Activated CD4-positive, alpha-beta T cell treated with anti-CD3 and anti-CD28 coated beads, Interleukin-2, amount 10 ng/mL, durations not matched to agents 24 days and 14 days (primary cell): ENCODE measurements at regions not wholly inside any gene's neighbourhood (a gene's known extent, or its start where the extent isn't known, plus 50 kb on each side); places are given as distances from the start of the nearest gene placed in this dataset.
"Not testable (repeated sequence)": the region's sequence is repeated elsewhere in the genome, so short reads cannot be mapped to it uniquely, and the experiment has no call there.

Experiments
- DNase-seq: peaks from one replicate; pipeline ENCODE4 v3.0.0; 2022
- H3K27ac Mint-ChIP-seq: one replicate; pipeline ENCODE4 v1.8.0; 2022; ENCODE audit warnings: mild to moderate bottlenecking, mixed read lengths
- H3K27me3 Mint-ChIP-seq: one replicate; pipeline ENCODE4 v1.8.0; 2022; ENCODE audit warnings: mixed read lengths
- H3K36me3 Mint-ChIP-seq: one replicate; pipeline ENCODE4 v1.8.0; 2022; ENCODE audit warnings: low read depth, mild to moderate bottlenecking, mixed read lengths
- H3K4me1 Mint-ChIP-seq: one replicate; pipeline ENCODE4 v1.8.0; 2021; ENCODE audit warnings: mixed read lengths
- H3K4me3 Mint-ChIP-seq: one replicate; pipeline ENCODE4 v1.8.0; 2022; ENCODE audit warnings: mild to moderate bottlenecking, moderate library complexity, mixed read lengths
- H3K9me3 Mint-ChIP-seq: one replicate; pipeline ENCODE4 v1.8.0; 2021; ENCODE audit warnings: mixed read lengths
- intact Hi-C: fragments of 100-400 bp; cut with micrococcal nuclease; formaldehyde crosslinking; loops from one replicate; pipeline ENCODE4 v1.15.1; 2023

GRCh38 chr2:59157908-59158307 is 916.8 kb upstream of the FANCL start:
- H3K36me3 Mint-ChIP-seq, H3K9me3 Mint-ChIP-seq, H3K27ac Mint-ChIP-seq, DNase-seq, H3K27me3 Mint-ChIP-seq, H3K4me1 Mint-ChIP-seq, H3K4me3 Mint-ChIP-seq, intact Hi-C loops: not testable (repeated sequence)

GRCh38 chr2:59151805-59152204 is 910.7 kb upstream of the FANCL start:
- Mint-ChIP-seq H3K9me3 (no peaks in the 10 kb centered on the region), H3K36me3 (no peaks in the 10 kb centered on the region), H3K4me1 (no peaks in the 10 kb centered on the region), H3K27me3 (no peaks in the 10 kb centered on the region), H3K27ac (no peak overlapping the region), H3K4me3 (no peak overlapping the region)
- no peak for DNase-seq
- intact Hi-C loops = no loop called here

DNA sequence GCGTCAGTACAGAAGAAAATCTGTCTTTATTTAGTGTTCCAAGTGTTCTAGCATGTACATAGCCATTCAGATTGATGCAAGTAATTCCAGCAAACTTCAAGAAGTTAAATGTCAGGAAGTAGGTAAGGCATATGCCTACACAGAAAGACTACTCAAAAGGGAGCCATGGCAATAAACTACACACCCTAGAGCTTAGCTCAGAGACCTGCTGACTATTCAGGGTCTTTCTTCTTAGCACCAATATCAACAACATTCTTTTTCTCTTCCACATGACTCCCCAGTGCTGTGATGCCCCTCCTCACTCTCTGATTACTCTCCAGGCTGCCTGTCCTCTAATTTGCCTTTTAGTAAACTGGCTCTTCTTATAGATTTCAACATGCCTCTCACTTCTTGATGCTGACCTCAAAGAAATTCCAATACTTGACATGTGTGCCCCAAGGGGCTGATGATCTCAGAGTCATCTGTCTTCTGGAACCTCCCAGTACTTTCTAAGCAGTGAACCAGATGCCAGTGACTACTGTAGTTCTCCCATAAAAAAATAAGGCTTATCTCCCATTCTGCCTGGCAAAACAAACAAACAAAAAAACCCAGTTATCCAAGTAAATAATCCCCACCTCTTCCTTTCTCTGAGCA is 909.2 kb upstream of the FANCL start:
- H3K4me1 Mint-ChIP-seq = no peaks in the 10 kb centered on the region
- no peaks in the 10 kb centered on the region for H3K36me3 Mint-ChIP-seq
- H3K9me3 Mint-ChIP-seq = no peaks in the 10 kb centered on the region
- DNase-seq = no peak
- H3K27me3 Mint-ChIP-seq = no peaks in the 10 kb centered on the region
- intact Hi-C loops = no loop called here
- no peak overlapping the region for H3K4me3 Mint-ChIP-seq
- no peak overlapping the region for H3K27ac Mint-ChIP-seq

- Mint-ChIP-seq H3K27me3 (no peaks in the 10 kb centered on the region), H3K4me1 (no peaks in the 10 kb centered on the region), H3K9me3 (no peaks in the 10 kb centered on the region), H3K4me3 (no peak overlapping the region), H3K27ac (no peak overlapping the region), H3K36me3 (no peaks in the 10 kb centered on the region)
- intact Hi-C loops = no loop called here
- DNase-seq = no peak
Observed at GRCh38 chr2:59149271-59149670, 908.1 kb upstream of the FANCL start.

DNA sequence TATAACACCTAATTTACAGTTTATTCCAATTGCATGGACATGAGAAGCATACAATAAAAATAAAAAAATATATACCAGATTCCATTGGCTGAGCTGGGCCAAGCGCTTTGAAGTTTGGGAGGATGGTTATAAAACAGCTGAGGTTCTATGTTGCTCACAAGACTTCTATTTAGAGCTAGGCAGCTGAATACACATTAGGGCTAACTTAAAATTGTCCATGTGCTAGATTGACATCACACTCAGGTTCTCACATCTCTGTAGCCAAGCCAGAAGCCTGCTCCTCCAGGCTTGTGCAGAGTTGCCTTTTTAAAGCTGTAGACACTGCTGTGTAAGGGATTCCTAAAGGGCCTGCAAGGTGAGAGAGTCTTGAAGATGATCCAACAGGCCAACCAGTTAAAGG is 871.1 kb upstream of the FANCL start:
- no peak for DNase-seq
- H3K36me3 Mint-ChIP-seq = no peaks in the 10 kb centered on the region
- intact Hi-C loops = no loop called here
- H3K4me1 Mint-ChIP-seq = no peaks in the 10 kb centered on the region
- no peak overlapping the region for H3K27ac Mint-ChIP-seq
- H3K9me3 Mint-ChIP-seq = no peaks in the 10 kb centered on the region
- no peaks in the 10 kb centered on the region for H3K27me3 Mint-ChIP-seq
- no peak overlapping the region for H3K4me3 Mint-ChIP-seq

- Mint-ChIP-seq H3K4me3 (no peak overlapping the region), H3K27ac (no peak overlapping the region), H3K9me3 (peaks cover 10% of the 10 kb centered on the region), H3K27me3 (no peaks in the 10 kb centered on the region), H3K36me3 (no peaks in the 10 kb centered on the region), H3K4me1 (no peaks in the 10 kb centered on the region)
- no peak for DNase-seq
- intact Hi-C loops = no loop called here
Observed at GRCh38 chr2:59096973-59097372, 855.8 kb upstream of the FANCL start.

DNA sequence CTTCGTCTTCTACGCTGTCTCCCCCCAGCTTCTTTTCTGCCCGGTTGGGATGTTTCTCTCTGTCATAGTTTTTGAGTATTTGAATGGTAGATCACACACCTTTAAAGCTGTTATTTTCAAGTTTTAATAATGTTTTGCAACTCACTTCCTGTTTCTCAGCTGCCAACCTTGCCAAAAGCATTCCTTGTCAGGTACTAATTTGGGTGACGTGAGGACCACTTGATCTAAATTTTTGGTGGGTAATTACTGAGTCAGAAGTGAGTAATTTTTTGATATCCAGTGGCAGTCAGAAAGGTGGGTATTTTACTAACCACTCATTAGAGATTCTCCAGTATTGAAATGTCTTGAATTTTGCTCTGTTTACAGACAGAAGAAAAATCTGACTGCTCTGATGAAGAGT is 852.4 kb upstream of the FANCL start:
- no peaks in the 10 kb centered on the region for H3K36me3 Mint-ChIP-seq
- H3K27ac Mint-ChIP-seq = no peak overlapping the region
- no peak overlapping the region for H3K4me3 Mint-ChIP-seq
- peaks cover 3% of the 10 kb centered on the region for H3K9me3 Mint-ChIP-seq
- intact Hi-C loops = no loop called here
- no peak for DNase-seq
- H3K27me3 Mint-ChIP-seq = no peaks in the 10 kb centered on the region
- H3K4me1 Mint-ChIP-seq = no peaks in the 10 kb centered on the region

DNA sequence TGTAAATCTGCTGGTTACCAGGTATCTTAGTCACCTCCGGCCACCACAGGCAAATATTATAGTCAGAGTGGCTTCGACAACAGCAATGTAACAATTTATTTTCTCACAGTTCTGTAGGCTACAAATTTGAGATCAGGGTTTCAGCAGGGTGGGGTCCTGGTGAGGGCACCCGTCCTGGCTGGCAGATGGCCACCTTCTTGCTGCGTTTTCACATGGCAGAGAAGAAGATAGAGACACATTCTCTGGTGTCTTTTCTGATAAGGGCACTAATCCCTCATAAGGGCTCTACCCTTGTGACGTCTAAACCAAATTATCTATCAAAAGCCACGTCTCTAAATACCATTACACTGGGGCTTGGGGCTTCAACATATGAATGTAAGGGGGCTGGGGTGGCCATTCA is 843.2 kb upstream of the FANCL start:
- Mint-ChIP-seq H3K27ac (no peak overlapping the region), H3K27me3 (no peaks in the 10 kb centered on the region), H3K4me1 (no peaks in the 10 kb centered on the region), H3K4me3 (no peak overlapping the region), H3K9me3 (no peaks in the 10 kb centered on the region), H3K36me3 (no peaks in the 10 kb centered on the region)
- intact Hi-C loops = no loop called here
- DNase-seq = no peak

DNA sequence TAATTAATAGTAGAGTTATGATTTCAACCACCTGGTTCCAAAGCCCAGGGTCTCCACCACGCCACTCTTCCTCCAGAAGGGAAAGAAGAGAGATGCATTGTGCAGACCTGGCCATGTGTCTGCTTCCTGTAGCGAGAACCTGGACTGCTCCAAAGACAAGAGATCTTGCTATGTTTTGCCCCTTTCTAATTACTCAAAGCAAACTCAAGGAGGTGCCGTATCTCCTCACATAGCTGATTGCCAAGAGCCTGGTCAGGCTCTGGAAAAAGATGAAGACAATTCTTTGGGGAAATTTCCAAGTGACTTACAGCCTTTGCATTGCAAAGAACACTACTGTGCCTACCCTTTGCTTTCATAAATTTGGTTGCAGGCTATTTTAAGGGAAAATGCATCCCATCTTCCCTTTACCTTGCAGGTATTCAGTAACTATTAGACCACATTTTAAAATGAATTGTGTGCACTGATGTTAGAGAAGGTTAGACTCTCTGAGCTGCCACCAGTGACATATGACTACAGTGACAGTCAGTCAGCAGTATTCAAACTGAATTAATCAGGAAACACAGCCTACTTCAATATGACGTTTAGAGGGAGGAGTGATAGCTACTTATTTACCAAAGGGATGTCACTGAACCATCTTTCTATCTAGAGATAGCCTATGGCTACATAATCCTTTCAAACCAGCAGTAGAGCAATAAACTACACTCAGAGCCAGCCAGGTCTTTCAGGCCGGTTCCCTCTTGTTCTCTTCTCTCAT is 842.1 kb upstream of the FANCL start:
- intact Hi-C loops = no loop called here
- DNase-seq = no peak
- H3K9me3 Mint-ChIP-seq = no peaks in the 10 kb centered on the region
- no peaks in the 10 kb centered on the region for H3K36me3 Mint-ChIP-seq
- no peaks in the 10 kb centered on the region for H3K4me1 Mint-ChIP-seq
- H3K27me3 Mint-ChIP-seq = no peaks in the 10 kb centered on the region
- H3K27ac Mint-ChIP-seq = no peak overlapping the region
- no peak overlapping the region for H3K4me3 Mint-ChIP-seq

DNA sequence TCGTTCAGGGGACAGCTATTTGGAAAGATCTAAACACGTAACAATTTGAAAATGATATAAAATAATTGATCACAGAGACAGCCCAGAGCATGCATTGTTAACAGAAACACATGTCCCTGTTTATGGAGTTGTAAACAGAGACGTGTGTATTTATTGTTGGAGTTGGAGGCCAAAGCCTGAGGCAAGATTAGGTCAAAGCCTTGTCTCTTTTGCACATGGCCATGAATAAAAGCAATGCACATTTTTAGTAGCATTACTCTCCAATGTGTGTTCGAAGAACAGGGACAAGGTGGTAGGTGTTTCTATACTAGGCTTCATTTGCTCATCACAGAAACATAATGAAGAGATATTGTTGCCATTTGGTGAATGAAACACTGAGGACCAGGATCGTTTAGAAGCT is 841.5 kb upstream of the FANCL start:
- H3K4me3 Mint-ChIP-seq = no peak overlapping the region
- H3K9me3 Mint-ChIP-seq = no peaks in the 10 kb centered on the region
- no peaks in the 10 kb centered on the region for H3K36me3 Mint-ChIP-seq
- DNase-seq = no peak
- H3K27ac Mint-ChIP-seq = no peak overlapping the region
- H3K4me1 Mint-ChIP-seq = no peaks in the 10 kb centered on the region
- H3K27me3 Mint-ChIP-seq = no peaks in the 10 kb centered on the region
- intact Hi-C loops = no loop called here

DNA sequence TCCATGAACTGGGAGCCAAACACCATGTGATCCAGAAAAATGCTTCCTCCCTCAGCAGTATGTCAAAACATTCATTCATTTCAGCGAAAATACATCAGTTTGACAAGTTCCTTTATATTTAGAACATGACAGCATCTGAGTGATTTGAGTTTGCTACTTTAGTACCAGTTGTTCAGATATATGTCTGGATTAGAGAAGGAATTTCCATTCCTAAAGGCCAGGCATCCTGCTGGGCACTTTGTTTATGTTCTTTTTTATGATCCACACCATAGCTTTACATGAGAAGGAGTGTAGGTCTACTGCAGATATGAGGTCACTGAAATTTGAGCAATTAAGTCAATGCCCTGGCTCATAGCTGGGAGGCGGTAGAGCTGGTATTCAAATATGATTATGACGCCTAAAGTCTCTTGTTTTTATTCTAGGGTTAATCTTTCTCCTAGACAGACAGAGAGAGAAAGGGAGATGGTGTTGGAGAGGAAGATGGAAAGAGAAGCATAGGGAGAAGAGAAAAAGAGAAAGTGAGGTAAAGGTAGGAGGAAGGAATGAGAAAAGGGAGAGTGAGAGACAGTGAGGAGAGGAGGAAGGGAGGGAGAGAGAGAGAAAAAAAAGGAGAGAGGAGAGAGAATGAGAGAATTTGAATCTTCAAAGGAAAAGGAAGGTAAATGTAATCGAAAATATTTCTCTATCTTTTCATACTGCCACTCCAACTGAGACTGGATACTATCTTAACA is 839.5 kb upstream of the FANCL start:
- Mint-ChIP-seq H3K27me3 (no peaks in the 10 kb centered on the region), H3K27ac (no peak overlapping the region), H3K4me3 (no peak overlapping the region), H3K4me1 (no peaks in the 10 kb centered on the region), H3K36me3 (no peaks in the 10 kb centered on the region), H3K9me3 (no peaks in the 10 kb centered on the region)
- intact Hi-C loops = no loop called here
- DNase-seq = no peak

DNA sequence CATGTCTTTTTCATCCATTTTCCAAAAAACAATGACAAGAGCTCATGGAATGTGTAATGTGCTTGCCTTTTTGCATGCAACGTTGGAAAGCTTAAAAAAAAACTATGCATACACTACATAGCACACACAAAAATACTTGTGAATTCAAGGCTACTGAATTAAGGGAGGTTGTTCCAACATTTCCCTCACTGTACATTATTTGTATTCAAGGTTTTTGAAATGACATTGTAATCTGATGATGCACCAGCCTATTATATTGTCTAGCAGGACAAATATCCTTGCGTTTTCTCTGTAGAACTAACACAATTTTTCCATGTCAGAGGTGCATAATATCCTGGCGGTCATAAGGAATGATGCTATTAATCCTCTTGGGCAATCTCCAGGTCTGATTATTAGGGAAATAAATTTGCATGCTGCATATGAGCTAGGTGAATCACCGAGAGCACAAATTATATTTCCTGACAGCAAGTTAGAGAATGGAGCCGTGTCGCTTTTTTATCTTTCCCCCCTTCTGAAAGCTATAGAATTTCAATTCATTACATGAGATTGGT is 836.9 kb upstream of the FANCL start:
- no peaks in the 10 kb centered on the region for H3K4me1 Mint-ChIP-seq
- no peak overlapping the region for H3K4me3 Mint-ChIP-seq
- no peaks in the 10 kb centered on the region for H3K36me3 Mint-ChIP-seq
- DNase-seq = no peak
- intact Hi-C loops = no loop called here
- no peaks in the 10 kb centered on the region for H3K27me3 Mint-ChIP-seq
- H3K9me3 Mint-ChIP-seq = no peaks in the 10 kb centered on the region
- no peak overlapping the region for H3K27ac Mint-ChIP-seq

GRCh38 chr2:59077026-59077725 is 836.1 kb upstream of the FANCL start:
- H3K36me3 Mint-ChIP-seq = no peaks in the 10 kb centered on the region
- H3K27ac Mint-ChIP-seq = no peak overlapping the region
- H3K9me3 Mint-ChIP-seq = no peaks in the 10 kb centered on the region
- DNase-seq = no peak
- intact Hi-C loops = no loop called here
- no peaks in the 10 kb centered on the region for H3K4me1 Mint-ChIP-seq
- no peaks in the 10 kb centered on the region for H3K27me3 Mint-ChIP-seq
- H3K4me3 Mint-ChIP-seq = no peak overlapping the region
